K562 (cell line): ENCODE measurements at regions not wholly inside any gene's neighbourhood (a gene's known extent, or its start where the extent isn't known, plus 50 kb on each side); places are given as distances from the start of the nearest gene placed in this dataset.

Experiments
- ATAC-seq: fragments of 200-7000 bp; cut with Tn5 transposase; 3 replicates; pipeline ENCODE4 v1.9.1; 2020; ENCODE audit warnings: moderate library complexity
- BruUV-seq: library from RNA; stranded (reverse); fragments of 400-500 nt; replicated peaks from 2 replicates; lab custom pipeline; 2021; lab: Mats Ljungman, UMichigan
- CTCF ChIA-PET: fragments of 300-600 bp; formaldehyde crosslinking; extraction: SDS; loops from one replicate; lab custom pipeline; 2021; ENCODE audit warnings: low intra/inter-chr PET ratio; lab: Yijun Ruan, JAX
- POLR2A ChIA-PET: fragments of 300-600, 350-650 bp; sonication (Branson Sonifier 250); formaldehyde crosslinking; extraction: SDS; loops from one replicate; lab custom pipeline; 2021; ENCODE audit warnings: antibody characterized with exemption, inconsistent platforms; lab: Yijun Ruan, JAX
- DNase-seq, 4 experiments: peaks; one replicate each; pipeline versions ENCODE4 v3.0.0 to v3.0.0-alpha.2; 2011 to 2018; ENCODE audit warnings: low spot score in 3 of 4, mixed read lengths in 3 of 4; ENCODE audit errors: extremely low read depth in 1 of 4
- FAIRE-seq: peaks from 2 replicates; lab custom pipeline; 2011; peaks lifted over from hg19 to GRCh38; lab: Jason Lieb, UNC
- H2AFZ ChIP-seq: 2 replicates; pipeline ENCODE4 v1.6.0; 2011; ENCODE audit warnings: low read depth, low read length, control low read depth, inconsistent platforms
- H3K27ac ChIP-seq: fragments of 200-600 bp; 3 replicates; pipeline ENCODE4 v1.8.0; 2011; ENCODE audit warnings: low read depth, mild to moderate bottlenecking, control low read depth, inconsistent platforms, low read length, moderate library complexity, mixed read lengths; ENCODE audit errors: extremely low read depth
- H3K27me3 ChIP-seq, 2 experiments: fragments of 300-600 bp in 1 of 2; 2 replicates in 1 of 2; 3 replicates in 1 of 2; pipeline versions ENCODE4 v1.6.0 to v1.8.0; 2011; ENCODE audit warnings: inconsistent platforms in 2 of 2, low read length in 2 of 2, mild to moderate bottlenecking in 1 of 2, mixed read lengths in 1 of 2, moderate library complexity in 1 of 2; ENCODE audit not compliant: control insufficient read depth in 2 of 2, insufficient read depth in 2 of 2
- H3K36me3 ChIP-seq: fragments of 300-600 bp; 3 replicates; pipeline ENCODE4 v1.8.0; 2011; ENCODE audit warnings: mild to moderate bottlenecking, low read length, inconsistent platforms; ENCODE audit not compliant: control insufficient read depth, insufficient read depth
- H3K4me1 ChIP-seq, 2 experiments: fragments of 200-600 bp in 1 of 2; replicated peaks in 1 of 2; 2 replicates in 1 of 2; 3 replicates in 1 of 2; pipeline versions ENCODE4 v1.5.1 to v1.8.0; 2011; ENCODE audit warnings: inconsistent platforms in 2 of 2, low read length in 2 of 2, mild to moderate bottlenecking in 1 of 2, mixed read lengths in 1 of 2, moderate library complexity in 1 of 2; ENCODE audit not compliant: control insufficient read depth in 2 of 2, insufficient read depth in 2 of 2
- H3K4me2 ChIP-seq: 2 replicates; pipeline ENCODE4 v1.6.1; 2011; ENCODE audit warnings: low read length, control low read depth, inconsistent platforms, mixed read lengths; ENCODE audit not compliant: insufficient read depth
- H3K4me3 ChIP-seq: fragments of 200-600 bp; sonication (generic), shearing (Covaris generic); 2 replicates; pipeline ENCODE4 v1.5.1; 2016; ENCODE audit warnings: control low read depth, inconsistent platforms
- H3K79me2 ChIP-seq: fragments of 200-600 bp; 3 replicates; pipeline ENCODE4 v1.8.0; 2011; ENCODE audit warnings: low read length, inconsistent platforms; ENCODE audit not compliant: control insufficient read depth, insufficient read depth
- H3K9ac ChIP-seq, 2 experiments: 2 replicates each; pipeline versions ENCODE4 v1.6.0 to v1.6.1; 2011; ENCODE audit warnings: low read depth in 2 of 2, low read length in 2 of 2, control low read depth in 1 of 2, inconsistent platforms in 1 of 2, mild to moderate bottlenecking in 1 of 2, mixed read lengths in 1 of 2; ENCODE audit not compliant: insufficient read depth in 1 of 2
- H3K9me1 ChIP-seq: one replicate; pipeline ENCODE4 v1.6.0; 2011; ENCODE audit warnings: inconsistent platforms, mild to moderate bottlenecking, low read length, moderate library complexity; ENCODE audit not compliant: control insufficient read depth, insufficient read depth
- H3K9me3 ChIP-seq: replicated peaks from 2 replicates; pipeline ENCODE4 v1.5.1; 2011; ENCODE audit warnings: low read depth, low read length, inconsistent platforms; ENCODE audit not compliant: control insufficient read depth, insufficient read depth
- H4K20me1 ChIP-seq: replicated peaks from 2 replicates; pipeline ENCODE4 v1.6.1; 2011; ENCODE audit warnings: low read length, inconsistent platforms, mixed read lengths; ENCODE audit not compliant: control insufficient read depth, insufficient read depth
- ARID1B ChIP-seq: fragments of 450-650 bp; IDR thresholded peaks from 2 replicates; pipeline ENCODE4 v1.6.1; 2016; ENCODE audit warnings: antibody characterized with exemption, mild to moderate bottlenecking, inconsistent platforms
- DPF2 ChIP-seq: fragments of 450-650 bp; IDR thresholded peaks from 2 replicates; pipeline ENCODE4 v1.6.1; 2016
- ESRRA ChIP-seq: fragments of 450-650 bp; IDR thresholded peaks from 2 replicates; pipeline ENCODE4 v1.6.1; 2014; ENCODE audit warnings: low read depth, mild to moderate bottlenecking, moderate library complexity, borderline replicate concordance
- LARP7 ChIP-seq: fragments of 450-650 bp; IDR thresholded peaks from 2 replicates; pipeline ENCODE4 v1.6.1; 2016
- MIER1 ChIP-seq: fragments of 450-650 bp; IDR thresholded peaks from 2 replicates; pipeline ENCODE4 v1.6.1; 2016; ENCODE audit warnings: antibody characterized with exemption, mild to moderate bottlenecking, low read depth
- MTA3 ChIP-seq: fragments of 450-650 bp; formaldehyde crosslinking; IDR thresholded peaks from 2 replicates; pipeline ENCODE4 v1.6.1; 2017; ENCODE audit warnings: mild to moderate bottlenecking, borderline replicate concordance
- NCOR1 ChIP-seq: fragments of 450-650 bp; IDR thresholded peaks from 2 replicates; pipeline ENCODE4 v1.6.1; 2016; ENCODE audit warnings: mild to moderate bottlenecking, moderate library complexity
- PHTF2 ChIP-seq: fragments of 250-450 bp; sonication (Bioruptor Pico); IDR thresholded peaks from 2 replicates; pipeline ENCODE4 v1.5.0; 2021; ENCODE audit warnings: mild to moderate bottlenecking
- PTBP1 ChIP-seq: fragments of 200-400 bp; formaldehyde crosslinking; IDR thresholded peaks from 2 replicates; pipeline ENCODE4 v1.6.1; 2017; ENCODE audit warnings: low read depth, low read length
- SRSF3 ChIP-seq: fragments of 200-400 bp; formaldehyde crosslinking; IDR thresholded peaks from 2 replicates; pipeline ENCODE4 v1.6.1; 2016; ENCODE audit warnings: mild to moderate bottlenecking, low read length, moderate library complexity; ENCODE audit not compliant: insufficient read depth
- SRSF9 ChIP-seq: fragments of 200-400 bp; formaldehyde crosslinking; IDR thresholded peaks from 2 replicates; pipeline ENCODE4 v1.6.1; 2017; ENCODE audit warnings: low read depth, low read length, borderline replicate concordance
- TSC22D4 ChIP-seq: fragments of 450-650 bp; IDR thresholded peaks from 2 replicates; pipeline ENCODE4 v1.6.1; 2016; ENCODE audit warnings: missing genetic modification characterization, missing biosample characterization, control low read depth
- ZNF224 ChIP-seq: sonication (generic); formaldehyde crosslinking; IDR thresholded peaks from 2 replicates; pipeline ENCODE4 v1.8.0; 2022; ENCODE audit warnings: mild to moderate bottlenecking, missing genetic modification reagents
- ZNF77 ChIP-seq: fragments of 250-450 bp; sonication (Bioruptor Pico); IDR thresholded peaks from 2 replicates; pipeline ENCODE4 v1.5.0; 2020
- WGBS: fragments of 100-300 bp; shearing (Covaris generic); methylation state at CpG from one replicate; pipeline ENCODE4 v1.1.6; 2016; ENCODE audit warnings: low coverage, mixed read lengths; ENCODE audit not compliant: insufficient coverage; ENCODE audit errors: missing lambda C conversion rate; 5-methylcytosine and 5-hydroxymethylcytosine counted together
- in situ Hi-C: fragments of 300-500 bp; cut with MboI; formaldehyde crosslinking; loops from 4 replicates; pipeline ENCODE4 v1.15.0; 2018; ENCODE audit warnings: inconsistent platforms, mixed read lengths
- intact Hi-C: fragments of 100-400 bp; cut with micrococcal nuclease; formaldehyde crosslinking; loops from 2 replicates; pipeline ENCODE4 v1.14.2; 2022
- TF ChIP-seq, protein P1 (sequence below): fragments of 250-450 bp; sonication (Bioruptor Pico); IDR thresholded peaks from 2 replicates; pipeline ENCODE4 v1.8.0; 2021; ENCODE audit warnings: moderate library complexity, mild to moderate bottlenecking, inconsistent platforms
- TF ChIP-seq, protein P2 (sequence below), 2 experiments: IDR thresholded peaks; 2 replicates each; pipeline ENCODE4 v1.6.1; 2012; ENCODE audit warnings: improper control_type of control experiment in 2 of 2, low read depth in 2 of 2, low read length in 2 of 2, borderline replicate concordance in 1 of 2

DNA sequence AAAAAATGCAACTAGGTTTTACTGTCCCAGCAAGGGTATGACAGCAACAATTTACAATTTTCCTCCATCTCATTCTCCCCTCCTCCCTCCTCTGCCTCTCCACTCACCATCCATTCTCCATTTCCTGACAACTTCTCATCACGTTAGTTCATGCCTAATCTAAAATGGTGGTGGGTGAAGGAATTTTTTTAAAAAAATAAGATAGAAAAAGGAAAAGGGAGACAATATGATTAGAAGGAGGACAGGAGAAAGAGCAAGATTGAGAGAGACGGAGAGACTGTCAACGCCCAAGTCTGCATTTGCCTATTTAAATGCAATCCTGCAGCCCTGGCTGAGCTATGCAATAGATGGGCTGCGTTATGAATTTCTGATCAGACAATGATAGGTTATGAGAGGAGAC lies 380.7 kb upstream of the PSMD7 start:
- in situ Hi-C loops, result no loop called here
- H3K4me3 ChIP-seq, result no peak overlapping the region
- TF ChIP-seq NCOR1 (no peak), ZNF77 (CRISPR knock-in tag) (no peak), LARP7 (no peak), MIER1 (no peak), ZNF224 (CRISPR knock-in tag) (no peak), SRSF3 (no peak), SRSF9 (no peak), PHTF2 (CRISPR knock-in tag) (no peak), TSC22D4 (no peak)
- ChIA-PET CTCF (no interaction called here), POLR2A (no interaction called here)
- no peaks in the 10 kb centered on the region for H3K4me1 ChIP-seq
- BruUV-seq, result no TSS peak
- no peak overlapping the region for H3K9ac ChIP-seq
- no peaks in the 10 kb centered on the region for H3K9me1 ChIP-seq
- H3K9me3 ChIP-seq, result no peaks in the 10 kb centered on the region
- H4K20me1 ChIP-seq, result no peaks in the 10 kb centered on the region
- H3K27me3 ChIP-seq, result no peaks in the 10 kb centered on the region; a peak in 1 of 5 replicates
- no peaks in the 10 kb centered on the region for H3K79me2 ChIP-seq
- intact Hi-C loops, result no loop called here
- FAIRE-seq (no peak), ATAC-seq (no peak), DNase-seq (no peak)
- 0% methylated on average over 4 of the region's 4 CpGs for WGBS
- no peak overlapping the region for H3K27ac ChIP-seq
- H3K36me3 ChIP-seq, result no peaks in the 10 kb centered on the region
- no peak overlapping the region for H2AFZ ChIP-seq
- no peak overlapping the region for H3K4me2 ChIP-seq

DNA sequence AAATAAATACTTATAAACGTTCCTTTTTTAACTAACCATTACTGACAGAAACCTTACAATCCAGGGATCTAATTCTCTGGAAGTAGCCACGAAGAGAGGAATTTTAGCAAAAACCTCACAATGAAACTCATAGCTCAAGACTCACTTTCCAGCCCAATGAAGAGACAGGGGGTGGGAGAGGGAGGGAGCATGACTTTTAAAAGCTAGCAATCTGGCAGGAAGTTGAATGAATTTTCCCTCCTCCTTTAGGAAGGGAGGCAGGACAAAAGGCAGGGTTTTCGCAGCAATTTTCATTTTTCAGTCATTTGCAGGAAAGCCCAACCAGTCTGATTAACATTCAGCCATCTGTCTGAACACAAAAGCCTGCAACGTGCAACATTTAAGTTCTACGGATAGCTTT lies 381.5 kb upstream of the PSMD7 start:
- H3K4me1 ChIP-seq, result no peaks in the 10 kb centered on the region
- H3K9ac ChIP-seq, result no peak overlapping the region
- CTCF ChIA-PET, result no interaction called here
- H3K27me3 ChIP-seq, result no peaks in the 10 kb centered on the region
- H3K4me2 ChIP-seq, result no peak overlapping the region
- DNase-seq (no peak), ATAC-seq (no peak), FAIRE-seq (no peak)
- no peak overlapping the region for H3K27ac ChIP-seq
- H3K9me3 ChIP-seq, result no peaks in the 10 kb centered on the region
- no peaks in the 10 kb centered on the region for H4K20me1 ChIP-seq
- no peak overlapping the region for H2AFZ ChIP-seq
- H3K4me3 ChIP-seq, result no peak overlapping the region
- POLR2A ChIA-PET, result no interaction called here
- no peaks in the 10 kb centered on the region for H3K9me1 ChIP-seq
- H3K79me2 ChIP-seq, result no peaks in the 10 kb centered on the region
- in situ Hi-C loops, result no loop called here
- intact Hi-C loops, result no loop called here
- WGBS, result 0% methylated on average over 4 of the region's 5 CpGs
- no TSS peak for BruUV-seq
- H3K36me3 ChIP-seq, result no peaks in the 10 kb centered on the region
- TF ChIP-seq ARID1B, result no peak
- no peak for TF ChIP-seq ESRRA
- TF ChIP-seq PTBP1, result no peak
- TF ChIP-seq, protein P1, sequence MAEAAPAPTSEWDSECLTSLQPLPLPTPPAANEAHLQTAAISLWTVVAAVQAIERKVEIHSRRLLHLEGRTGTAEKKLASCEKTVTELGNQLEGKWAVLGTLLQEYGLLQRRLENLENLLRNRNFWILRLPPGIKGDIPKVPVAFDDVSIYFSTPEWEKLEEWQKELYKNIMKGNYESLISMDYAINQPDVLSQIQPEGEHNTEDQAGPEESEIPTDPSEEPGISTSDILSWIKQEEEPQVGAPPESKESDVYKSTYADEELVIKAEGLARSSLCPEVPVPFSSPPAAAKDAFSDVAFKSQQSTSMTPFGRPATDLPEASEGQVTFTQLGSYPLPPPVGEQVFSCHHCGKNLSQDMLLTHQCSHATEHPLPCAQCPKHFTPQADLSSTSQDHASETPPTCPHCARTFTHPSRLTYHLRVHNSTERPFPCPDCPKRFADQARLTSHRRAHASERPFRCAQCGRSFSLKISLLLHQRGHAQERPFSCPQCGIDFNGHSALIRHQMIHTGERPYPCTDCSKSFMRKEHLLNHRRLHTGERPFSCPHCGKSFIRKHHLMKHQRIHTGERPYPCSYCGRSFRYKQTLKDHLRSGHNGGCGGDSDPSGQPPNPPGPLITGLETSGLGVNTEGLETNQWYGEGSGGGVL (CRISPR knock-in tag), result no peak
- TF ChIP-seq, protein P2, sequence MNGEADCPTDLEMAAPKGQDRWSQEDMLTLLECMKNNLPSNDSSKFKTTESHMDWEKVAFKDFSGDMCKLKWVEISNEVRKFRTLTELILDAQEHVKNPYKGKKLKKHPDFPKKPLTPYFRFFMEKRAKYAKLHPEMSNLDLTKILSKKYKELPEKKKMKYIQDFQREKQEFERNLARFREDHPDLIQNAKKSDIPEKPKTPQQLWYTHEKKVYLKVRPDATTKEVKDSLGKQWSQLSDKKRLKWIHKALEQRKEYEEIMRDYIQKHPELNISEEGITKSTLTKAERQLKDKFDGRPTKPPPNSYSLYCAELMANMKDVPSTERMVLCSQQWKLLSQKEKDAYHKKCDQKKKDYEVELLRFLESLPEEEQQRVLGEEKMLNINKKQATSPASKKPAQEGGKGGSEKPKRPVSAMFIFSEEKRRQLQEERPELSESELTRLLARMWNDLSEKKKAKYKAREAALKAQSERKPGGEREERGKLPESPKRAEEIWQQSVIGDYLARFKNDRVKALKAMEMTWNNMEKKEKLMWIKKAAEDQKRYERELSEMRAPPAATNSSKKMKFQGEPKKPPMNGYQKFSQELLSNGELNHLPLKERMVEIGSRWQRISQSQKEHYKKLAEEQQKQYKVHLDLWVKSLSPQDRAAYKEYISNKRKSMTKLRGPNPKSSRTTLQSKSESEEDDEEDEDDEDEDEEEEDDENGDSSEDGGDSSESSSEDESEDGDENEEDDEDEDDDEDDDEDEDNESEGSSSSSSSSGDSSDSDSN (IDR thresholded peaks at IDR 0.05; ENCODE audit: borderline replicate concordance in 1 of 2, low read depth in 2 of 2, low read length in 2 of 2), result no peak
- no peak for TF ChIP-seq DPF2
- TF ChIP-seq MTA3, result no peak
